Lung (tissue), 11 donors: ENCODE measurements at regions not wholly inside any gene's neighbourhood (a gene's known extent, or its start where the extent isn't known, plus 50 kb on each side); places are given as distances from the start of the nearest gene placed in this dataset.

Experiments
- ATAC-seq: fragments of 200-7000 bp; cut with Tn5 transposase; one replicate; pipeline ENCODE4 v1.9.1; 2020; ENCODE audit warnings: moderate number of reproducible peaks; ENCODE audit not compliant: insufficient read depth, low FRiP score
- DNase-seq, 3 donors: peaks; one replicate each; pipeline ENCODE4 v3.0.0-alpha.2; 2013 to 2017
- H3K27ac ChIP-seq, 2 donors: one replicate each; pipeline ENCODE4 v1.5.1; 2013; ENCODE audit warnings: mild to moderate bottlenecking in 2 of 2, moderate library complexity in 2 of 2, control low read depth in 1 of 2, inconsistent platforms in 1 of 2, low read depth in 1 of 2, low read length in 1 of 2
- H3K27me3 ChIP-seq, 3 donors: one replicate each; pipeline ENCODE4 v1.5.1; 2013; ENCODE audit warnings: low read length in 2 of 3; ENCODE audit not compliant: control insufficient read depth in 3 of 3, insufficient read depth in 3 of 3
- H3K36me3 ChIP-seq, 4 donors: one replicate each; pipeline ENCODE4 v1.5.1; 2013; ENCODE audit warnings: low read length in 4 of 4, mild to moderate bottlenecking in 1 of 4, moderate library complexity in 1 of 4; ENCODE audit not compliant: control insufficient read depth in 4 of 4, insufficient read depth in 4 of 4
- H3K4me1 ChIP-seq, 5 donors: one replicate each; pipeline ENCODE4 v1.5.1; 2013; ENCODE audit warnings: low read length in 5 of 5, mild to moderate bottlenecking in 2 of 5, moderate library complexity in 1 of 5; ENCODE audit not compliant: control insufficient read depth in 5 of 5, insufficient read depth in 5 of 5
- H3K4me3 ChIP-seq: one replicate; pipeline ENCODE4 v1.5.1; 2013; ENCODE audit warnings: mild to moderate bottlenecking, control low read depth, moderate library complexity
- H3K9ac ChIP-seq, 2 donors: one replicate each; pipeline ENCODE4 v1.5.1; 2013; ENCODE audit warnings: low read length in 2 of 2, control low read depth in 1 of 2; ENCODE audit not compliant: insufficient read depth in 1 of 2
- H3K9me3 ChIP-seq, 4 donors: one replicate each; pipeline ENCODE4 v1.5.1; 2013; ENCODE audit warnings: low read length in 3 of 4, mild to moderate bottlenecking in 1 of 4, moderate library complexity in 1 of 4; ENCODE audit not compliant: control insufficient read depth in 4 of 4, insufficient read depth in 3 of 4
- CTCF ChIP-seq: IDR thresholded peaks from 2 replicates; pipeline ENCODE4 v1.5.1; 2012; ENCODE audit warnings: mild to moderate bottlenecking; ENCODE audit errors: control extremely low read depth, extremely low read depth
- WGBS, 2 donors: extraction: QIAGEN DNeasy Blood & Tissue Kit; methylation state at CpG; one replicate each; pipeline ENCODE4 v1.1.7; 2013; 5-methylcytosine and 5-hydroxymethylcytosine counted together
- donor health status: control.
- donor health status: control.
- donor health status: Bipolar disorder and iron deficiency.
- donor health status: healthy.
- donor health status: DM: yes; HTN: yes; CAD: no.

- H3K9ac ChIP-seq = no peak overlapping the region
Observed at GRCh38 chr3:15927969-15928368, 130.2 kb upstream of the ANKRD28 start.

GRCh38 chr3:15929944-15930571 lies 132.3 kb upstream of the ANKRD28 start:
- peaks cover 0 to 10% (median 2%) of the 10 kb centered on the region in 5 donors for H3K4me1 ChIP-seq
- no peaks in the 10 kb centered on the region for H3K36me3 ChIP-seq
- H3K4me3 ChIP-seq = no peak overlapping the region
- TF ChIP-seq CTCF = no peak
- H3K27ac ChIP-seq = no peak overlapping the region
- no peak for ATAC-seq
- no peak overlapping the region for H3K9ac ChIP-seq
- no peaks in the 10 kb centered on the region for H3K27me3 ChIP-seq
- no peak for DNase-seq
- 71 to 72% methylated on average over 4 of the region's 4 CpGs for WGBS, 2 donors
- H3K9me3 ChIP-seq = peaks cover 0 to 1% (median 0%) of the 10 kb centered on the region in 4 donors

More at GRCh38 chr3:15927969-15928368, 130.2 kb upstream of the ANKRD28 start:
- TF ChIP-seq CTCF = no peak
- Histone ChIP-seq H3K27me3 (no peaks in the 10 kb centered on the region), H3K4me1 (peaks cover 0 to 10% (median 1%) of the 10 kb centered on the region in 5 donors), H3K4me3 (no peak overlapping the region), H3K9me3 (peaks cover 0 to 1% (median 0%) of the 10 kb centered on the region in 4 donors), H3K36me3 (no peaks in the 10 kb centered on the region), H3K27ac (no peak overlapping the region)
- ATAC-seq (no peak), DNase-seq (no peak)
- WGBS, 2 donors = 88 to 90% methylated on average over 1 of the region's 1 CpG

GRCh38 chr3:15932348-15933300 lies 134.8 kb upstream of the ANKRD28 start:
- Histone ChIP-seq H3K27ac (no peak overlapping the region), H3K9ac (no peak overlapping the region), H3K36me3 (no peaks in the 10 kb centered on the region), H3K9me3 (no peaks in the 10 kb centered on the region), H3K4me3 (no peak overlapping the region), H3K27me3 (no peaks in the 10 kb centered on the region), H3K4me1 (peaks cover 0 to 10% (median 2%) of the 10 kb centered on the region in 5 donors)
- no peak for ATAC-seq
- DNase-seq = peak in 2 of 3 donors; percentile 28 to 43
- 30 to 32% methylated on average over 7 of the region's 7 CpGs for WGBS, 2 donors
- no peak for TF ChIP-seq CTCF
